GM12891 (cell line): ENCODE measurements at regions not wholly inside any gene's neighbourhood (a gene's known extent, or its start where the extent isn't known, plus 50 kb on each side); places are given as distances from the start of the nearest gene placed in this dataset.

Experiments
- POLR2A ChIP-seq: IDR thresholded peaks from 2 replicates; pipeline ENCODE4 v1.6.1; 2011; ENCODE audit warnings: low read depth, low read length, control low read depth
- POLR2AphosphoS5 ChIP-seq: IDR thresholded peaks from 2 replicates; pipeline ENCODE4 v1.6.1; 2011; ENCODE audit warnings: low read depth, low read length, control low read depth

- no peak for TF ChIP-seq POLR2A
- TF ChIP-seq POLR2AphosphoS5: no peak
Observed at GRCh38 chr2:57685032-57685431, 361.6 kb upstream of the VRK2 start.
